Skeletal muscle cell (primary cell): ENCODE measurements at regions not wholly inside any gene's neighbourhood (a gene's known extent, or its start where the extent isn't known, plus 50 kb on each side); places are given as distances from the start of the nearest gene placed in this dataset.

Source experiments
- DNase-seq: peaks from one replicate; pipeline ENCODE4 v3.0.0-alpha.2; 2010; ENCODE audit warnings: low read depth
- H3K4me3 ChIP-seq: 2 replicates; pipeline ENCODE4 v1.5.1; 2011; ENCODE audit warnings: low read depth, mild to moderate bottlenecking, control low read depth, low read length, moderate library complexity

GRCh38 chr6:113629256-113629655 is 227.9 kb upstream of the MARCKS start:
- H3K4me3 ChIP-seq = no peak overlapping the region
- DNase-seq = no peak

GRCh38 chr6:113629975-113630737 is 227.0 kb upstream of the MARCKS start:
- DNase-seq = peak; percentile 45
- H3K4me3 ChIP-seq = no peak overlapping the region

- DNase-seq = peak; percentile 51
- H3K4me3 ChIP-seq = no peak overlapping the region
Measured at GRCh38 chr6:113630738-113631535, 226.2 kb upstream of the MARCKS start.

GRCh38 chr6:113631666-113632065 is 225.5 kb upstream of the MARCKS start:
- no peak for DNase-seq
- no peak overlapping the region for H3K4me3 ChIP-seq

GRCh38 chr6:113632220-113632864 is 224.8 kb upstream of the MARCKS start:
- DNase-seq = peak; percentile 85
- peak overlapping the region; percentile 31 for H3K4me3 ChIP-seq

GRCh38 chr6:113633638-113634037 is 223.5 kb upstream of the MARCKS start:
- no peak overlapping the region for H3K4me3 ChIP-seq
- DNase-seq = no peak

GRCh38 chr6:113634352-113635163 is 222.6 kb upstream of the MARCKS start:
- peak; percentile 64 for DNase-seq

GRCh38 chr6:113635222-113635986 is 221.7 kb upstream of the MARCKS start:
- H3K4me3 ChIP-seq = no peak overlapping the region
- DNase-seq = no peak

More at GRCh38 chr6:113634352-113635163, 222.6 kb upstream of the MARCKS start:
- no peak overlapping the region for H3K4me3 ChIP-seq

GRCh38 chr6:113636357-113636824 is 220.8 kb upstream of the MARCKS start:
- no peak for DNase-seq
- no peak overlapping the region for H3K4me3 ChIP-seq

GRCh38 chr6:113640051-113640450 is 217.1 kb upstream of the MARCKS start:
- no peak for DNase-seq
- no peak overlapping the region for H3K4me3 ChIP-seq

GRCh38 chr6:113642001-113642713 is 215.0 kb upstream of the MARCKS start:
- DNase-seq = no peak
- no peak overlapping the region for H3K4me3 ChIP-seq

- DNase-seq = no peak
- H3K4me3 ChIP-seq = no peak overlapping the region
Measured at GRCh38 chr6:113642714-113643406, 214.3 kb upstream of the MARCKS start.

- no peak for DNase-seq
- no peak overlapping the region for H3K4me3 ChIP-seq
Measured at GRCh38 chr6:113643407-113643770, 213.8 kb upstream of the MARCKS start.

GRCh38 chr6:113644861-113645575 is 212.1 kb upstream of the MARCKS start:
- DNase-seq = peak; percentile 97
- H3K4me3 ChIP-seq = no peak overlapping the region

- no peak overlapping the region for H3K4me3 ChIP-seq
- DNase-seq = peak; percentile 96
Measured at GRCh38 chr6:113645576-113645970, 211.6 kb upstream of the MARCKS start.

GRCh38 chr6:113645986-113646385 is 211.2 kb upstream of the MARCKS start:
- H3K4me3 ChIP-seq = no peak overlapping the region
- no peak for DNase-seq

GRCh38 chr6:113646701-113647100 is 210.4 kb upstream of the MARCKS start:
- H3K4me3 ChIP-seq = no peak overlapping the region
- DNase-seq = no peak
